GM21390 (cell line): ENCODE measurements at regions not wholly inside any gene's neighbourhood (a gene's known extent, or its start where the extent isn't known, plus 50 kb on each side); places are given as distances from the start of the nearest gene placed in this dataset.

Source experiments
- ATAC-seq: cut with Tn5 transposase; IDR thresholded peaks from one replicate; pipeline ENCODE4 v1.9.1; 2021; ENCODE audit not compliant: unreplicated experiment

DNA sequence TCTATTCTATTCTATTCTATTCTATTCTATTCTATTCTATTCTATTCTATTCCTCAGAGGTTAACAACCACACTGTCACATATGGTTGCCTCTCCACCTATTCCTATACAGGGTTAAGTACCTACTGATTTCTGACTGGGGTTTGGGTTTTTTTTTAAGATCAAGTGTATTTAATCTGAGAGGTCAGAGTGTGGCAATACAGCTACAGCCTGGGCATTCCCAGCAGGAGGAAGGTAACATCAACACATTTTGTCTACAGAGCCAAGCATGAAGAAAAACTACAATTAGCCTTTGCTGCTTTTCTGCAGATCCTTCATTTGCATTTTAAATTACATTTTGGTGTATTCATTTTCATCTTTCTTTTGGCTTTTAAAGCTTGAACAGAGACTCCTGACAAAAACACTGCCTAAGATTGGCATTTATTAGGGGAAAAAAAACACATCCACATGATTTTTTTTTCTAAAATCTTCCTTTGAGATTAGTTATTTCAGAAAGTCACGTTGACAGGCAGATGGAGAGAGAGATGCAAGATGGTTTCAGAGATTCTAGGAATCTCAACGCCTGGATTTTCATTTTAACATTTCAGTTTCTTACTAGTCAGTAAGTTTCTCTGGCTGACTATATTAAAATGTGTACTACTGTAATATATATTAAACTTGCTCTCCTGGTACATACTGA lies 255.9 kb upstream of the TET2 start:
- no peak for ATAC-seq

GRCh38 chr4:104896660-104897645 lies 249.7 kb upstream of the TET2 start:
- ATAC-seq: peak; percentile 87

GRCh38 chr4:104899863-104900262 lies 246.8 kb upstream of the TET2 start:
- no peak for ATAC-seq

DNA sequence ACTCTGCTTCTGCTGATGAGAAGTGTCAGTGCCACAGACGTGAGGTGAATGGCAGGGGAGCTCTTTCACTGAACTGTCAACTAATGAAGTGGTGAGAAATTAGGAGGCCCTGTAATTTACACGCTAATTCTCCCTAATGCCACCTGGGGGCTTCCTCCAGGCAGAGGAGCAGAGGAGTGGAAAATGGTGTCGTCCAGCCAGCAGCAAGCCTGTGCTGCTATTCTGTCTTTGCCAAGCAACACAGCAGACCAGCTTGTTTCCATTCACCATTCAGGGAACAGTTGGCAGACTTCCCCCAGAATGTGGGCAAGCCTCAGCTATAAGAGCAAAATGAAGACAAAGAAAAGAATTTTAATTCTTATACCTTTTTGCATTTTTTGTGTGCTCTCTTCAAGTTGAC lies 245.2 kb upstream of the TET2 start:
- ATAC-seq: no peak

- no peak for ATAC-seq
Observed at GRCh38 chr4:104901961-104902605, 244.6 kb upstream of the TET2 start.

- ATAC-seq: no peak
Observed at GRCh38 chr4:104905065-104905464, 241.6 kb upstream of the TET2 start.

GRCh38 chr4:104905546-104905945 lies 241.1 kb upstream of the TET2 start:
- no peak for ATAC-seq

DNA sequence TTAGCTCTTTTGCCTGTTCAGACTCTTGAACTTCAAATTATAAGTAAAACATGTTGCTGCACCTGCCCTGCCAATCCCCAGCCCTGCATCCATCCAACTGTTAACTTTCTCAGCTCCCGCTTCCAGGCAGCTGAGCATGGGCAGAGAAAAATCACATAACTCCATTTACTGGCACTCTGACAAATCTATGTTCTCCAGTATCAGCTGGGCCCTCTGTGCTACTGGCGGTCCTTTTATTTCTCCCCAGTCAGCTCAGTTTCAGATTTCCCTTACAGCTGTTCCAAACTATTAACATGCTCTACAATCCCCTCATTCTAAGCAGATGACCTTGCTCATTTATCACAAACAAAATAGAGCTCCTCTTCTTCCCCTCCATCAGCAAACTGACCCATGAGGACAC lies 240.4 kb upstream of the TET2 start:
- no peak for ATAC-seq

- ATAC-seq: no peak
Observed at GRCh38 chr4:104907074-104907649, 239.5 kb upstream of the TET2 start.

GRCh38 chr4:104907991-104908390 lies 238.7 kb upstream of the TET2 start:
- ATAC-seq: no peak

DNA sequence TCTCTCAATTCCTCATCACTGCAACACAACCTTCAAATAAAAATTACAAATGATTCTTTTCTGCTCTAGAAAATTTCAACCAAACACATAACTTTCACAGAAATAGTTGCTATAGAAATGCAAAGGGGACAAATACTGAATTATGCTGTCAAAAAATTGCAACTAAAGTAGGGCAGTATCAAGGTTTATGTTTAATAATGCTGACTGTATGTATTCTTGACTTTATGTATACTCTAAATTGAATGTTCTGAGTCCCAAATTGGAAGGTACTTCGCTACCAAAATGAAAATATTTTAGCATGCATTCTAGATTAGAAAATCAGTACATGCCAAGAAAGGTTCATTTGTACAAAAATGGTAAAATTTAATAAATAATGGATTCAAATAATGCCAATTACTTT lies 237.3 kb upstream of the TET2 start:
- no peak for ATAC-seq

GRCh38 chr4:104912518-104912917 lies 234.2 kb upstream of the TET2 start:
- ATAC-seq: no peak

GRCh38 chr4:104915373-104915772 lies 231.3 kb upstream of the TET2 start:
- no peak for ATAC-seq

DNA sequence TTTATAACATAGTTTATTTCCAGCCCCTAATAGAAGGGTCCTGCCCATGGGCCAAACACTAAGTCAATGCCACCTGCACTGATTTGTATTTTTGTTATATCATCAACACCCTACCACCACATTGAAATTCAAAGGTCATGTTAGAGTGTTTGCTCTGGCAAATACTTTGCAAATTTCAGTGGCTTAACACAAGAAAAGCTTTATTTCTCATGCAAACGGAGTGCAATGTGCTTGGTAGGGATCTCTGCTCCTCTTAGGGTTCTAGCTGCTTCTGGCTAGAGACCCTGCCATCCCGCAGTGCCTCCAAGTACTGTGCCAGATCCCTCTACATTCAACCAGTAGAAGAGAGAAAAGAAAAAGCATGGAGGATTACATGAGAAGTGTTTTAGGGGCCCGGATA lies 230.8 kb upstream of the TET2 start:
- ATAC-seq: no peak

DNA sequence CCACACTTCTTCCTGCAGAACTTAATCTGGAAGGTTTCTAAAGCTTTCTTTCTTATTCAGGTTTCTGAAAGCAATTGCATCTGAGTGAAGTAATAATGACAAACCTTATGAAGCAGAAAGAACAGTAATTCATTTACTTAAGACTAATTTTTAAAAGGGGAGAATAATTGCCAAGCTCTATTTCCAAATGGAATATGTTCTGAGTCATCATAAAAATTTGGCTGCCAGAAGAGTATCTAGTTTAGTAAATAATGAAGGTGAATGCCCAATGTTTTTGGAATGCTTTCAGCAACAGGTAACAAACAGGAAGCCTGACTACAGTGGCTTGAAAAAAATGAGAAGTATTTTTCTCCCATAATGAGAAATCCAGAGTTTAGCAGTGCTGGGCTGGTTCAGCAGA lies 227.3 kb upstream of the TET2 start:
- ATAC-seq: no peak

GRCh38 chr4:104930298-104930697 lies 216.4 kb upstream of the TET2 start:
- peak; percentile 13 for ATAC-seq

DNA sequence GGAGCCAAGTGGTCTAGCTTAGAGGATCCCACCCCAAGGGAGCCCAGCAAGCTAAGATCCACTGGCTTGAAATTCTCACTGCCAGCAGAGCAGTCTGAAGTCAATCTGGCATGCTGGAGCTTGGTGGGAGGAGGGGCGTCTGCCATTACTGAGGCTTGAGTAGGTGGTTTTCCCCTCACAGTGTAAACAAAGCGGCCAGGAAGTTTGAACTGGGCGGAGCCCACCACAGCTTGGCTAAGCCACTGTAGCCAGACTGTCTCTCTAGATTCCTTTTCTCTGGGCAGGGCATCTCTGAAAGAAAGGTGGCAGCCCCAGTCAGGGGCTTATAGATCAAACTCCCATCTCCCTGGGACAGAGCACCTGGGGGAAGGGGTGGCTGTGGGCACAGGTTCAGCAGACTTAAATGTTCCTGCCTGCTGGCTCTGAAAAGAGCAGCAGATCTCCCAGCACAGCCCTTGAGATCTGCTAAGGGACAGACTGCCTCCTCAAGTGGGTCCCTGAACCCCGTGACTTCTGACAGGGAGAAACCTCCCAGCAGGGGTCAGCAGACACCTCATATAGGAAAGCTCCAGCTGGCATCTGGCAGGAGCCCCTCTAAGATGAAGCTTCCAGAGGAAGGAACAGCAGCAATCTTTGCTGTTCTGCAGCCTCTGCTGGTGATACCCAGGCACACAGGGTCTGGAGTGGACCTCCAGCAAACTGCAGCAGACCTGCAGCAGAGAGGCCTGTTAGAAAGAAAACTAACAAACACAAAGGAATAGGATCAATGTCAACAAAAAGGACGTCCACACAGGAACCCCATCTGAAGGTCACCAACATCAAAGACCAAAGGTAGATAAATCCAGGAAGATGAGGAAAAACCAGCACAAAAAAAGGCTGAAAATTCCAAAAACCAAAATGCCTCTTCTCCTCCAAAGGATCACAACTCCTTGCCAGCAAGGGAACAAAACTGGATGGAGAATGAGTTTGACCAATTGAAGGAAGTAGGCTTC lies 215.6 kb upstream of the TET2 start:
- ATAC-seq: peak; percentile 70

GRCh38 chr4:104938624-104939023 lies 208.1 kb upstream of the TET2 start:
- ATAC-seq: no peak

DNA sequence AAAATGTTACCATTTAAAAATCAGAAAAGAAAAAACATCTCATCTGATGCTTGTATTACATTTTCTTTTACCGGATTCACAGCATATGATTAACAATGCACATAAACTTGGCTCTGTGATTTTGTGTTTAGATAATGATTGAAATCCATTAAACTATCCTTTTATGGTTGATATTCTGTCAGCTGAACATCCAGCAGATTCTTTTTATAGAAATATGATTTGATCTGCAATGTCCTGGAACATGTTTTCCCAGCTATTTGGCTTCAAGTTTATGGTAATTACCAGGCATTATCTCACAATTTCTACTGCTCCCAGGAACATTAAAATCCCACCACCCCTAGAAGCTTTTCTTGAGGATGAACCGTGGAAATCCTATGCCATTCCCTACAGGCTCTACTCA lies 205.7 kb upstream of the TET2 start:
- ATAC-seq: no peak

DNA sequence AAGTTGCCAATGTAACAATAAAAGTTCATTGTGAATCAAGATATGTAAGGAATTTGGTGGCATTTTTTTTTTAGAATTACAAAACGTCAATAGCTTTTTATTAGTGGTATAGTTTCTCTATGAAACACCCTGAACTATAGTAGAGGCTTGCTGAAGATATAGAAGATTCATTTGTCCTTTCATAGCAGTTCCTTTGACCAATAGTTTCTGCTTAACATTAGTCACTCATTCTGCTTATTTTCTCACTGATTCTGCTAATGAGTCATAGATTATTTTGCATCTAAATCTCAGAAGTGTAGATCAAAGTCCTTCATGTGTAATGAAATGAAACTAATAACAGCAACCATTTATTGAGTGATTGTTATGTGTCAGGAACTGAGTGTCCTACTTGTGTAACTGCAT lies 205.0 kb upstream of the TET2 start:
- peak; percentile 70 for ATAC-seq
